Caco-2 (cell line): ENCODE measurements at regions not wholly inside any gene's neighbourhood (a gene's known extent, or its start where the extent isn't known, plus 50 kb on each side); places are given as distances from the start of the nearest gene placed in this dataset.
"Not testable (repeated sequence)": the region's sequence is repeated elsewhere in the genome, so short reads cannot be mapped to it uniquely, and the experiment has no call there.

Experiments used
- BruUV-seq: library from RNA; stranded (reverse); fragments of 400-500 nt; replicated peaks from 2 replicates; lab custom pipeline; 2021; lab: Mats Ljungman, UMichigan
- CTCF ChIA-PET: fragments of 300-600 bp; sonication (Branson Sonifier 250); formaldehyde crosslinking; loops from one replicate; lab custom pipeline; 2022; ENCODE audit warnings: antibody characterized with exemption; lab: Charles Lee
- POLR2A ChIA-PET: fragments of 300-600 bp; sonication (Branson Sonifier 250); formaldehyde crosslinking; loops from one replicate; lab custom pipeline; 2022; ENCODE audit warnings: antibody characterized with exemption; lab: Charles Lee
- DNase-seq, 2 experiments: peaks; one replicate each; pipeline versions ENCODE4 v3.0.0 to v3.0.0-alpha.2; 2020 to 2022
- H3K27me3 ChIP-seq: replicated peaks from 2 replicates; pipeline ENCODE4 v1.6.0; 2011; ENCODE audit warnings: low read length; ENCODE audit not compliant: control insufficient read depth, insufficient read depth
- H3K36me3 ChIP-seq: 2 replicates; pipeline ENCODE4 v1.5.1; 2011; ENCODE audit warnings: low read length; ENCODE audit not compliant: control insufficient read depth, insufficient read depth
- H3K4me1 ChIP-seq: fragments of 250-450 bp; sonication (Bioruptor Pico); 2 replicates; pipeline ENCODE4 v1.5.1; 2020; ENCODE audit warnings: mild to moderate bottlenecking
- H3K4me3 ChIP-seq: 2 replicates; pipeline ENCODE4 v1.5.1; 2011; ENCODE audit warnings: low read depth, mild to moderate bottlenecking, control low read depth, low read length
- H3K9me3 ChIP-seq: fragments of 250-450 bp; sonication (Bioruptor Pico); 2 replicates; pipeline ENCODE4 v1.5.1; 2020; ENCODE audit warnings: mild to moderate bottlenecking, moderate library complexity
- H3K27ac Mint-ChIP-seq: one replicate; pipeline ENCODE4 v1.8.0; 2022; ENCODE audit warnings: mixed read lengths; ENCODE audit not compliant: unreplicated experiment
- H3K27me3 Mint-ChIP-seq: one replicate; pipeline ENCODE4 v1.8.0; 2022; ENCODE audit warnings: mixed read lengths; ENCODE audit not compliant: insufficient read depth, unreplicated experiment
- H3K36me3 Mint-ChIP-seq: one replicate; pipeline ENCODE4 v1.8.0; 2022; ENCODE audit warnings: mild to moderate bottlenecking, mixed read lengths; ENCODE audit not compliant: insufficient read depth, unreplicated experiment
- H3K4me1 Mint-ChIP-seq: one replicate; pipeline ENCODE4 v1.8.0; 2022; ENCODE audit warnings: low read depth, mixed read lengths; ENCODE audit not compliant: unreplicated experiment
- H3K4me3 Mint-ChIP-seq: one replicate; pipeline ENCODE4 v1.8.0; 2022; ENCODE audit warnings: mild to moderate bottlenecking, moderate library complexity, mixed read lengths; ENCODE audit not compliant: unreplicated experiment
- H3K9me3 Mint-ChIP-seq: one replicate; pipeline ENCODE4 v1.8.0; 2022; ENCODE audit warnings: mixed read lengths; ENCODE audit not compliant: unreplicated experiment
- CTCF ChIP-seq, 2 experiments: fragments of 200-600 bp in 1 of 2; IDR thresholded peaks; 1 replicate in 1 of 2; 2 replicates in 1 of 2; pipeline versions ENCODE4 v1.5.1 to v1.8.0; 2011 to 2022; ENCODE audit warnings: antibody characterized with exemption in 1 of 2, control low read depth in 1 of 2, inconsistent platforms in 1 of 2, low read depth in 1 of 2, low read length in 1 of 2, mild to moderate bottlenecking in 1 of 2, moderate library complexity in 1 of 2; ENCODE audit not compliant: insufficient read depth in 1 of 2, severe bottlenecking in 1 of 2, unreplicated experiment in 1 of 2
- intact Hi-C: fragments of 100-400 bp; cut with micrococcal nuclease; formaldehyde crosslinking; loops from one replicate; pipeline ENCODE4 v1.10.0; 2022; ENCODE audit not compliant: unreplicated experiment

- H3K36me3 Mint-ChIP-seq, result no peaks in the 10 kb centered on the region
- H3K4me1 Mint-ChIP-seq, result peaks cover 7% of the 10 kb centered on the region
- TF ChIP-seq CTCF (IDR thresholded peaks at IDR 0.05; ENCODE audit: insufficient read depth in 1 of 2, low read depth in 1 of 2, low read length in 1 of 2, severe bottlenecking in 1 of 2, unreplicated experiment in 1 of 2), result no peak
- H3K27me3 ChIP-seq, result no peaks in the 10 kb centered on the region
- no peaks in the 10 kb centered on the region for H3K9me3 ChIP-seq
- H3K36me3 ChIP-seq, result no peaks in the 10 kb centered on the region
- intact Hi-C loops, result no loop called here
- peaks cover 4% of the 10 kb centered on the region for H3K4me1 ChIP-seq
- CTCF ChIA-PET, result no interaction called here
- no peaks in the 10 kb centered on the region for H3K9me3 Mint-ChIP-seq
- H3K27me3 Mint-ChIP-seq, result no peaks in the 10 kb centered on the region
- no peak overlapping the region for H3K4me3 Mint-ChIP-seq
- POLR2A ChIA-PET, result no interaction called here
- BruUV-seq, result no TSS peak
- H3K4me3 ChIP-seq, result no peak overlapping the region
- H3K27ac Mint-ChIP-seq, result no peak overlapping the region
- no peak for DNase-seq
These were observed 462.5 kb downstream of the SETD4 start for GRCh38 chr21:35597750-35598339.

- Mint-ChIP-seq H3K4me3 (no peak overlapping the region), H3K27me3 (no peaks in the 10 kb centered on the region), H3K4me1 (peaks cover 11% of the 10 kb centered on the region), H3K36me3 (no peaks in the 10 kb centered on the region), H3K27ac (no peak overlapping the region), H3K9me3 (no peaks in the 10 kb centered on the region)
- no peaks in the 10 kb centered on the region for H3K36me3 ChIP-seq
- intact Hi-C loops, result no loop called here
- H3K9me3 ChIP-seq, result no peaks in the 10 kb centered on the region
- ChIA-PET CTCF (no interaction called here), POLR2A (no interaction called here)
- no TSS peak for BruUV-seq
- no peaks in the 10 kb centered on the region for H3K27me3 ChIP-seq
- H3K4me3 ChIP-seq, result no peak overlapping the region
- TF ChIP-seq CTCF (IDR thresholded peaks at IDR 0.05; ENCODE audit: insufficient read depth in 1 of 2, low read depth in 1 of 2, low read length in 1 of 2, severe bottlenecking in 1 of 2, unreplicated experiment in 1 of 2), result no peak
- peaks cover 10% of the 10 kb centered on the region for H3K4me1 ChIP-seq
- DNase-seq, result no peak
These were observed 465.4 kb downstream of the SETD4 start for GRCh38 chr21:35594905-35595304.

- POLR2A ChIA-PET, result no interaction called here
- Mint-ChIP-seq H3K4me1 (peaks cover 11% of the 10 kb centered on the region), H3K27ac (no peak overlapping the region)
These were observed 467.3 kb downstream of the SETD4 start for GRCh38 chr21:35593000-35593502.

GRCh38 chr21:35590284-35590683 lies 470.0 kb downstream of the SETD4 start:
- peaks cover 11% of the 10 kb centered on the region for H3K4me1 Mint-ChIP-seq
- not testable (repeated sequence) for BruUV-seq

More at GRCh38 chr21:35593000-35593502, 467.3 kb downstream of the SETD4 start:
- no peaks in the 10 kb centered on the region for H3K9me3 ChIP-seq
- no peaks in the 10 kb centered on the region for H3K36me3 ChIP-seq
- CTCF ChIA-PET, result no interaction called here
- H3K4me3 ChIP-seq, result no peak overlapping the region
- DNase-seq, result no peak
- Mint-ChIP-seq H3K36me3 (no peaks in the 10 kb centered on the region), H3K9me3 (no peaks in the 10 kb centered on the region), H3K4me3 (peak overlapping the region; percentile 0), H3K27me3 (no peaks in the 10 kb centered on the region)
- no peak for TF ChIP-seq CTCF (IDR thresholded peaks at IDR 0.05; ENCODE audit: insufficient read depth in 1 of 2, low read depth in 1 of 2, low read length in 1 of 2, severe bottlenecking in 1 of 2, unreplicated experiment in 1 of 2)
- peaks cover 12% of the 10 kb centered on the region for H3K4me1 ChIP-seq
- no peaks in the 10 kb centered on the region for H3K27me3 ChIP-seq
- intact Hi-C loops, result no loop called here
- BruUV-seq, result no TSS peak

More at GRCh38 chr21:35590284-35590683, 470.0 kb downstream of the SETD4 start:
- H3K36me3 ChIP-seq, DNase-seq, H3K27me3 ChIP-seq, H3K4me3 Mint-ChIP-seq, H3K4me3 ChIP-seq, POLR2A ChIA-PET, H3K9me3 Mint-ChIP-seq, H3K36me3 Mint-ChIP-seq, H3K27ac Mint-ChIP-seq, CTCF ChIA-PET, H3K27me3 Mint-ChIP-seq, intact Hi-C loops, H3K9me3 ChIP-seq: not testable (repeated sequence)
- H3K4me1 ChIP-seq, result peaks cover 17% of the 10 kb centered on the region
